ENCODE measurements at regions not wholly inside any gene's neighbourhood (a gene's known extent, or its start where the extent isn't known, plus 50 kb on each side); places are given as distances from the start of the nearest gene placed in this dataset.

DNA sequence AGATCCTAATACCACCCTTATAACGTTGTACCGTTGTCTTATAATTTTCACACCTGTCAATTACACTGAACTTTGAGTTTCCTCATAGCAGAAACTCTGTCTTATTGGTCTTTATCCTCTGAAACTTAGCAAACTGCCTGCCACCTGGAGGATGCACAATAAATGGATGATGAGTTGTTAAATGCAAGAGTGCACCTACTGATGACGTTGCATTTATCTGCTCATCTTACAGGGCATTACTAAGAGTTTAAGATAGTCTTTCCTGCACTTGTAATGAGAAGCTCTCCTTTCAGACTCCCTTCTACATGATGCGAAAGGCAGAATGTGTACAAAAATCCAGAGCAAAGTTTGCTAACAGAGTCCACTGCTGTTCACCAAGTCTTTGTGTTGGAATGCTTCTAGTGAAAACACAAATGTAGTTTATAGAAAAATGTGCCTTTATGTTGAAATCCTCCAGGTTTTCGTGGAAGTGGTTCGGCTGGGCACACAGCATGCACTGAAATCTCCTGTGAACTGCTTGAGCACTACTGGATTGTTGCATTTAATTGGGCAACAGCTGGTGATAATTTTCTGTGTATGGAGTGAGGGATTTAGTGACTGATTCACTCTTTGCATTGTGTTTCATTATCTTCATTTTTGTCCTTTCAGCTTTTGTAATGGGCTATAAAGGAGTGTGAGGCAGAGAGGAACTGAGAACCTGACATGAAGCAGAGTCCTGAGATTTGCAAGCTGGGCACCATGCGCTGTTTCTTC lies 665.8 kb upstream of the ID2 start:
- TF ChIP-seq, protein P1, sequence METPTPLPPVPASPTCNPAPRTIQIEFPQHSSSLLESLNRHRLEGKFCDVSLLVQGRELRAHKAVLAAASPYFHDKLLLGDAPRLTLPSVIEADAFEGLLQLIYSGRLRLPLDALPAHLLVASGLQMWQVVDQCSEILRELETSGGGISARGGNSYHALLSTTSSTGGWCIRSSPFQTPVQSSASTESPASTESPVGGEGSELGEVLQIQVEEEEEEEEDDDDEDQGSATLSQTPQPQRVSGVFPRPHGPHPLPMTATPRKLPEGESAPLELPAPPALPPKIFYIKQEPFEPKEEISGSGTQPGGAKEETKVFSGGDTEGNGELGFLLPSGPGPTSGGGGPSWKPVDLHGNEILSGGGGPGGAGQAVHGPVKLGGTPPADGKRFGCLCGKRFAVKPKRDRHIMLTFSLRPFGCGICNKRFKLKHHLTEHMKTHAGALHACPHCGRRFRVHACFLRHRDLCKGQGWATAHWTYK (CRISPR knock-in tag; IDR thresholded peaks at IDR 0.05) = no peak
- TF ChIP-seq, protein P2, sequence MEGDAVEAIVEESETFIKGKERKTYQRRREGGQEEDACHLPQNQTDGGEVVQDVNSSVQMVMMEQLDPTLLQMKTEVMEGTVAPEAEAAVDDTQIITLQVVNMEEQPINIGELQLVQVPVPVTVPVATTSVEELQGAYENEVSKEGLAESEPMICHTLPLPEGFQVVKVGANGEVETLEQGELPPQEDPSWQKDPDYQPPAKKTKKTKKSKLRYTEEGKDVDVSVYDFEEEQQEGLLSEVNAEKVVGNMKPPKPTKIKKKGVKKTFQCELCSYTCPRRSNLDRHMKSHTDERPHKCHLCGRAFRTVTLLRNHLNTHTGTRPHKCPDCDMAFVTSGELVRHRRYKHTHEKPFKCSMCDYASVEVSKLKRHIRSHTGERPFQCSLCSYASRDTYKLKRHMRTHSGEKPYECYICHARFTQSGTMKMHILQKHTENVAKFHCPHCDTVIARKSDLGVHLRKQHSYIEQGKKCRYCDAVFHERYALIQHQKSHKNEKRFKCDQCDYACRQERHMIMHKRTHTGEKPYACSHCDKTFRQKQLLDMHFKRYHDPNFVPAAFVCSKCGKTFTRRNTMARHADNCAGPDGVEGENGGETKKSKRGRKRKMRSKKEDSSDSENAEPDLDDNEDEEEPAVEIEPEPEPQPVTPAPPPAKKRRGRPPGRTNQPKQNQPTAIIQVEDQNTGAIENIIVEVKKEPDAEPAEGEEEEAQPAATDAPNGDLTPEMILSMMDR (IDR thresholded peaks at IDR 0.05 in 2 of 3, conservative IDR thresholded peaks at IDR 0.05 in 1 of 3; ENCODE audit: insufficient read depth in 2 of 3, low read depth in 1 of 3, low read length in 3 of 3) = no peak

Data from K562 (cell line).